ENCODE measurements at regions not wholly inside any gene's neighbourhood (a gene's known extent, or its start where the extent isn't known, plus 50 kb on each side); places are given as distances from the start of the nearest gene placed in this dataset.

- TF ChIP-seq FOXC1 (CRISPR knock-in tag; IDR thresholded peaks at IDR 0.05; ENCODE audit: borderline replicate concordance) (no peak), ZNF143 (CRISPR knock-in tag; IDR thresholded peaks at IDR 0.05) (no peak), BCL3 (CRISPR knock-in tag; IDR thresholded peaks at IDR 0.05) (no peak), AHDC1 (CRISPR knock-in tag; IDR thresholded peaks at IDR 0.05; ENCODE audit: borderline replicate concordance) (no peak), FLYWCH1 (CRISPR knock-in tag; IDR thresholded peaks at IDR 0.05) (no peak), RBAK (CRISPR knock-in tag; IDR thresholded peaks at IDR 0.05) (no peak), ZNF34 (CRISPR knock-in tag; IDR thresholded peaks at IDR 0.05; ENCODE audit: borderline replicate concordance) (no peak), HHEX (CRISPR knock-in tag; IDR thresholded peaks at IDR 0.05) (no peak), ZNF331 (CRISPR knock-in tag; IDR thresholded peaks at IDR 0.05) (no peak)
Measured at GRCh38 chr2:67702284-67702683, 305.2 kb downstream of the ETAA1 start (continued).
